Ascending aorta (tissue), 2 donors: ENCODE measurements at regions not wholly inside any gene's neighbourhood (a gene's known extent, or its start where the extent isn't known, plus 50 kb on each side); places are given as distances from the start of the nearest gene placed in this dataset.

ENCODE experiments used
- DNase-seq, 2 donors: peaks; one replicate each; pipeline ENCODE4 v3.0.0-alpha.2; 2019; ENCODE audit warnings: low spot score in 2 of 2
- H3K27ac ChIP-seq, 2 donors: fragments of 200-600 bp; sonication (generic); one replicate each; pipeline ENCODE4 v1.5.1; 2016 to 2017; ENCODE audit warnings: mild to moderate bottlenecking in 1 of 2
- H3K27me3 ChIP-seq: fragments of 200-600 bp; sonication (generic); one replicate; pipeline ENCODE4 v1.5.1; 2017
- H3K36me3 ChIP-seq, 2 donors: fragments of 200-600 bp; sonication (generic); one replicate each; pipeline ENCODE4 v1.5.1; 2016
- H3K4me1 ChIP-seq, 2 donors: fragments of 200-600 bp; sonication (generic); one replicate each; pipeline ENCODE4 v1.5.1; 2016 to 2017; ENCODE audit warnings: mild to moderate bottlenecking in 1 of 2
- H3K4me3 ChIP-seq, 2 donors: fragments of 200-600 bp; sonication (generic); one replicate each; pipeline ENCODE4 v1.5.1; 2016 to 2017; ENCODE audit warnings: mild to moderate bottlenecking in 1 of 2
- H3K9me3 ChIP-seq, 2 donors: fragments of 200-600 bp; sonication (generic); one replicate each; pipeline ENCODE4 v1.5.1; 2016
- CTCF ChIP-seq, 3 experiments: fragments of 200-600 bp in 2 of 3; fragments of 450-650 bp in 1 of 3; sonication (generic) in 2 of 3; IDR thresholded peaks; one replicate each; pipeline ENCODE4 v1.5.1; 2016 to 2019; ENCODE audit warnings: antibody characterized with exemption in 3 of 3, mild to moderate bottlenecking in 1 of 3, moderate library complexity in 1 of 3
- intact Hi-C: fragments of 100-400 bp; cut with DNase I; formaldehyde crosslinking; loops from one replicate; pipeline ENCODE4 v1.15.1; 2023

GRCh38 chr6:105972440-105972839 lies 113.7 kb upstream of the PRDM1 start:
- H3K4me1 ChIP-seq = no peaks in the 10 kb centered on the region
- H3K27me3 ChIP-seq = no peaks in the 10 kb centered on the region
- TF ChIP-seq CTCF (IDR thresholded peaks at IDR 0.05) = no peak
- no peak for DNase-seq
- no peak overlapping the region for H3K4me3 ChIP-seq
- H3K27ac ChIP-seq = no peak overlapping the region
- no peaks in the 10 kb centered on the region for H3K36me3 ChIP-seq
- intact Hi-C loops = no loop called here
- H3K9me3 ChIP-seq = peaks cover 4 to 8% of the 10 kb centered on the region in 2 donors

GRCh38 chr6:105968603-105969333 lies 117.4 kb upstream of the PRDM1 start:
- TF ChIP-seq CTCF (IDR thresholded peaks at IDR 0.05) = no peak
- intact Hi-C loops = no loop called here
- DNase-seq = no peak
- Histone ChIP-seq H3K36me3 (no peaks in the 10 kb centered on the region), H3K4me1 (no peaks in the 10 kb centered on the region), H3K27ac (no peak overlapping the region), H3K4me3 (no peak overlapping the region), H3K27me3 (no peaks in the 10 kb centered on the region), H3K9me3 (peaks cover 4 to 8% of the 10 kb centered on the region in 2 donors)

- intact Hi-C loops = no loop called here
- H3K27ac ChIP-seq = no peak overlapping the region
- no peaks in the 10 kb centered on the region for H3K36me3 ChIP-seq
- no peaks in the 10 kb centered on the region for H3K4me1 ChIP-seq
- no peak for DNase-seq
- no peak overlapping the region for H3K4me3 ChIP-seq
- H3K9me3 ChIP-seq = peaks cover 4 to 8% of the 10 kb centered on the region in 2 donors
- TF ChIP-seq CTCF (IDR thresholded peaks at IDR 0.05) = no peak
- no peaks in the 10 kb centered on the region for H3K27me3 ChIP-seq
Measured at GRCh38 chr6:105967917-105968602, 118.1 kb upstream of the PRDM1 start.

GRCh38 chr6:105966481-105966880 lies 119.7 kb upstream of the PRDM1 start:
- no peak overlapping the region for H3K4me3 ChIP-seq
- DNase-seq = no peak
- intact Hi-C loops = no loop called here
- H3K36me3 ChIP-seq = no peaks in the 10 kb centered on the region
- no peak overlapping the region for H3K27ac ChIP-seq
- H3K9me3 ChIP-seq = no peaks in the 10 kb centered on the region
- H3K4me1 ChIP-seq = no peaks in the 10 kb centered on the region
- H3K27me3 ChIP-seq = no peaks in the 10 kb centered on the region
- TF ChIP-seq CTCF (IDR thresholded peaks at IDR 0.05) = no peak

- H3K36me3 ChIP-seq = no peaks in the 10 kb centered on the region
- intact Hi-C loops = no loop called here
- no peak for TF ChIP-seq CTCF (IDR thresholded peaks at IDR 0.05)
Measured at GRCh38 chr6:105964979-105965760, 121.0 kb upstream of the PRDM1 start.

More at GRCh38 chr6:105964979-105965760, 121.0 kb upstream of the PRDM1 start:
- no peak for DNase-seq
- H3K4me3 ChIP-seq = no peak overlapping the region
- H3K27me3 ChIP-seq = no peaks in the 10 kb centered on the region
- no peaks in the 10 kb centered on the region for H3K4me1 ChIP-seq
- H3K27ac ChIP-seq = no peak overlapping the region
- H3K9me3 ChIP-seq = no peaks in the 10 kb centered on the region
